B cell (primary cell): ENCODE measurements at regions not wholly inside any gene's neighbourhood (a gene's known extent, or its start where the extent isn't known, plus 50 kb on each side); places are given as distances from the start of the nearest gene placed in this dataset.

ENCODE experiments used
- ATAC-seq: fragments of 200-7000 bp; cut with Tn5 transposase; one replicate; pipeline ENCODE4 v1.10.0; 2021; ENCODE audit warnings: low read depth, mild to moderate bottlenecking, moderate number of reproducible peaks, moderate library complexity
- CTCF ChIA-PET: fragments of 350-600 bp; sonication (Branson Sonifier 250); formaldehyde crosslinking; loops from one replicate; lab custom pipeline; 2021; ENCODE audit warnings: antibody characterized with exemption, inconsistent platforms; lab: Charles Lee
- POLR2A ChIA-PET: fragments of 350-600 bp; sonication (Branson Sonifier 250); formaldehyde crosslinking; loops from one replicate; lab custom pipeline; 2021; ENCODE audit warnings: antibody characterized with exemption; lab: Charles Lee
- DNase-seq: peaks from one replicate; pipeline ENCODE4 v3.0.0; 2013
- H2AFZ ChIP-seq: 2 replicates; pipeline ENCODE4 v1.6.1; 2012; ENCODE audit warnings: mild to moderate bottlenecking, low read depth, low read length; ENCODE audit not compliant: insufficient read depth, poor library complexity, severe bottlenecking
- H3K27ac ChIP-seq, 2 donors: 1 replicate in 1 of 2; 2 replicates in 1 of 2; pipeline ENCODE4 v1.5.1; 2012 to 2013; ENCODE audit warnings: low read length in 2 of 2, mild to moderate bottlenecking in 2 of 2, moderate library complexity in 1 of 2
- H3K27me3 ChIP-seq, 4 experiments: fragments of 200-600 bp in 1 of 4; sonication (generic) in 1 of 4; replicated peaks in 1 of 4; 1 replicate in 2 of 4; 2 replicates in 2 of 4; pipeline versions ENCODE4 v1.6.1 to v1.7.0; 2013 to 2016; ENCODE audit warnings: low read length in 3 of 4, mild to moderate bottlenecking in 2 of 4, mixed read lengths in 1 of 4, moderate library complexity in 1 of 4; ENCODE audit not compliant: insufficient read depth in 4 of 4, control insufficient read depth in 3 of 4; ENCODE audit errors: control extremely low read depth in 1 of 4
- H3K36me3 ChIP-seq, 2 experiments: replicated peaks in 1 of 2; 1 replicate in 1 of 2; 2 replicates in 1 of 2; pipeline versions ENCODE4 v1.6.1 to v1.7.1; 2013; ENCODE audit warnings: low read length in 1 of 2; ENCODE audit not compliant: insufficient read depth in 2 of 2, control insufficient read depth in 1 of 2; ENCODE audit errors: control extremely low read depth in 1 of 2, extremely low read depth in 1 of 2
- H3K4me1 ChIP-seq, 2 donors: fragments of 200-600 bp in 1 of 2; sonication (generic) in 1 of 2; 1 replicate in 1 of 2; 2 replicates in 1 of 2; pipeline versions ENCODE4 v1.5.1 to v1.6.1; 2013 to 2017; ENCODE audit warnings: low read length in 2 of 2; ENCODE audit not compliant: control insufficient read depth in 2 of 2, insufficient read depth in 2 of 2
- H3K4me2 ChIP-seq: replicated peaks from 2 replicates; pipeline ENCODE3; 2012; ENCODE audit warnings: mild to moderate bottlenecking, low read depth, low read length; ENCODE audit not compliant: poor library complexity, severe bottlenecking
- H3K4me3 ChIP-seq, 5 experiments: fragments of 200-600 bp in 1 of 5; sonication (generic) in 1 of 5; 1 replicate in 3 of 5; 2 replicates in 2 of 5; pipeline versions ENCODE4 v1.5.1 to v1.7.0; 2011 to 2016; ENCODE audit warnings: low read length in 4 of 5, mild to moderate bottlenecking in 4 of 5, low read depth in 2 of 5, control low read depth in 1 of 5, moderate library complexity in 1 of 5; ENCODE audit not compliant: insufficient read depth in 1 of 5; ENCODE audit errors: control extremely low read depth in 1 of 5, extremely low read depth in 1 of 5
- H3K79me2 ChIP-seq: fragments of 200-600 bp; sonication (generic); one replicate; pipeline ENCODE4 v1.6.0; 2016; ENCODE audit warnings: low read length; ENCODE audit not compliant: control insufficient read depth, insufficient read depth
- H3K9ac ChIP-seq: fragments of 200-600 bp; sonication (generic); 2 replicates; pipeline ENCODE4 v1.6.1; 2017; ENCODE audit warnings: mild to moderate bottlenecking, low read length, moderate library complexity
- H3K9me3 ChIP-seq, 3 donors: one replicate each; pipeline versions ENCODE4 v1.6.1 to v1.7.1; 2013; ENCODE audit warnings: low read length in 2 of 3; ENCODE audit not compliant: control insufficient read depth in 2 of 3, insufficient read depth in 1 of 3; ENCODE audit errors: control extremely low read depth in 1 of 3
- H4K20me1 ChIP-seq: 2 replicates; pipeline ENCODE4 v1.6.0; 2012; ENCODE audit warnings: mild to moderate bottlenecking, low read length; ENCODE audit not compliant: insufficient read depth, control insufficient read depth, poor library complexity, severe bottlenecking
- H3K27ac Mint-ChIP-seq: one replicate; pipeline ENCODE4 v1.8.0; 2021; ENCODE audit warnings: mixed read lengths
- H3K27me3 Mint-ChIP-seq: one replicate; pipeline ENCODE4 v1.8.0; 2021; ENCODE audit warnings: mixed read lengths
- H3K4me1 Mint-ChIP-seq: one replicate; pipeline ENCODE4 v1.8.0; 2021; ENCODE audit warnings: mixed read lengths
- H3K4me3 Mint-ChIP-seq: one replicate; pipeline ENCODE4 v1.8.0; 2021; ENCODE audit warnings: mixed read lengths
- H3K9me3 Mint-ChIP-seq: one replicate; pipeline ENCODE4 v1.8.0; 2022; ENCODE audit warnings: mixed read lengths; ENCODE audit not compliant: insufficient read depth
- CTCF ChIP-seq: fragments of 200-600 bp; IDR thresholded peaks from one replicate; pipeline ENCODE4 v1.8.0; 2022; ENCODE audit warnings: antibody characterized with exemption, mild to moderate bottlenecking
- EZH2 ChIP-seq: IDR thresholded peaks from 2 replicates; pipeline ENCODE4 v1.6.1; 2012; ENCODE audit warnings: borderline replicate concordance, low read depth, mild to moderate bottlenecking, moderate library complexity, low read length; ENCODE audit not compliant: insufficient read depth, poor library complexity, severe bottlenecking
- WGBS: methylation state at CpG from one replicate; pipeline ENCODE4 v1.1.5; 2013; ENCODE audit warnings: missing lambda C conversion rate; ENCODE audit not compliant: insufficient coverage; 5-methylcytosine and 5-hydroxymethylcytosine counted together
- intact Hi-C: fragments of 100-400 bp; cut with micrococcal nuclease; formaldehyde crosslinking; loops from one replicate; pipeline ENCODE4 v1.10.0; 2022

- H3K27me3 ChIP-seq = no peaks in the 10 kb centered on the region
- no peak overlapping the region for H3K4me2 ChIP-seq
- no peaks in the 10 kb centered on the region for H3K27me3 Mint-ChIP-seq
- ChIA-PET CTCF (no interaction called here), POLR2A (no interaction called here)
- H3K79me2 ChIP-seq = no peaks in the 10 kb centered on the region
- no peak overlapping the region for H2AFZ ChIP-seq
- intact Hi-C loops = no loop called here
- H4K20me1 ChIP-seq = no peaks in the 10 kb centered on the region
- no peak for TF ChIP-seq CTCF
- TF ChIP-seq EZH2 = no peak
- no peak for DNase-seq
- no peaks in the 10 kb centered on the region for H3K4me1 ChIP-seq
- no peak overlapping the region for H3K4me3 Mint-ChIP-seq
- ATAC-seq = no peak
- H3K4me1 Mint-ChIP-seq = no peaks in the 10 kb centered on the region
- no peak overlapping the region for H3K4me3 ChIP-seq
- no peaks in the 10 kb centered on the region for H3K9me3 Mint-ChIP-seq
- H3K9me3 ChIP-seq = no peaks in the 10 kb centered on the region
- H3K9ac ChIP-seq = no peak overlapping the region
- no peaks in the 10 kb centered on the region for H3K36me3 ChIP-seq
- no peak overlapping the region for H3K27ac ChIP-seq
- H3K27ac Mint-ChIP-seq = no peak overlapping the region
Observed at GRCh38 chr7:42395607-42396006, 158.6 kb upstream of the GLI3 start.

- intact Hi-C loops = no loop called here
- Histone ChIP-seq H3K4me2 (no peak overlapping the region), H3K9ac (no peak overlapping the region), H3K9me3 (no peaks in the 10 kb centered on the region), H2AFZ (no peak overlapping the region), H3K27ac (no peak overlapping the region), H4K20me1 (no peaks in the 10 kb centered on the region), H3K79me2 (no peaks in the 10 kb centered on the region), H3K4me1 (no peaks in the 10 kb centered on the region), H3K36me3 (no peaks in the 10 kb centered on the region), H3K27me3 (no peaks in the 10 kb centered on the region), H3K4me3 (no peak overlapping the region)
- no CpG with 5 or more reads among the region's 3 CpGs for WGBS
- POLR2A ChIA-PET = no interaction called here
- no peaks in the 10 kb centered on the region for H3K27me3 Mint-ChIP-seq
- TF ChIP-seq CTCF (no peak), EZH2 (no peak)
- H3K4me3 Mint-ChIP-seq = no peak overlapping the region
- H3K9me3 Mint-ChIP-seq = no peaks in the 10 kb centered on the region
- ATAC-seq (no peak), DNase-seq (no peak)
- no peaks in the 10 kb centered on the region for H3K4me1 Mint-ChIP-seq
- H3K27ac Mint-ChIP-seq = no peak overlapping the region
- CTCF ChIA-PET = no interaction called here
Observed at GRCh38 chr7:42392826-42393225, 155.8 kb upstream of the GLI3 start.
